HG02623 (cell line): ENCODE measurements at regions not wholly inside any gene's neighbourhood (a gene's known extent, or its start where the extent isn't known, plus 50 kb on each side); places are given as distances from the start of the nearest gene placed in this dataset.
"Not testable (repeated sequence)": the region's sequence is repeated elsewhere in the genome, so short reads cannot be mapped to it uniquely, and the experiment has no call there.

ENCODE experiments used
- ATAC-seq: cut with Tn5 transposase; IDR thresholded peaks from one replicate; pipeline ENCODE4 v1.9.1; 2021; ENCODE audit warnings: moderate library complexity; ENCODE audit not compliant: unreplicated experiment

DNA sequence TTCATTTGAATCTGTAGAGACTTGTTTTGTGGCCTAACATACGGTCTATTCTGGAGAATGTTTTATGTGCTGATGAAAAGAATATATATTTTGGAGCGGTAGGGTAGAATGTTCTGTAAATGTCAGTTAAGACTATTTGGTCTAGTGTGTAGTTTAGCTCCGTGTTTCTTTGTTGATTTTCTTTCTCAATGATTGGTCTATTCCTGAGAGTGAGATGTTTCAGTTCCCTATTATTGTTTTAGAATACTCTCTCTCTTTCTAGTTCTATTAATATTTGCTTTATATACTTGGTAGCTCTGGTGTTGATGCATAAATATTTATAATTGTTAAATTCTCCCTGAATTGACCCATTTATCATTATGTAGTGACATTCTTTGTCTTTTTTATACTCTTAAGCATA, 236.5 kb downstream of the GLUD2 start:
- ATAC-seq = peak; percentile 48

DNA sequence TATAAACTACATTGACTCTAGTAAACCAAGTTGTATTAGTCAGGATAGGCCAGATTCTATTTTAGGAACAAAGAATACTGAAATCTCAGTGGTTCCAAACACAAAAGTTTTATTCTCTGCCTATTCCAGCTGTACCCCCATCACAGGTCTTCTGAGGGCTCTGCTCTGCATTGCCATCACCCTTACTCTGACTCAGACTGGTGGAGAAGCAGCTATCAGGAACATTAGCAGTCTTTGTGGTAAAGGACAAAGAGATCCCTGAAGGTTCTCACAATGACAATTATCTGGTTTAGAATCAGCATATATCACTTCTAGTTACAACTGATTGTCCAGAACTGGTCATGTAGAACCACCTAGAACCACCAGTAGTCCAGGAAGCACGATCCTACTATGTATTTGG, 251.1 kb downstream of the GLUD2 start:
- ATAC-seq = no peak

DNA sequence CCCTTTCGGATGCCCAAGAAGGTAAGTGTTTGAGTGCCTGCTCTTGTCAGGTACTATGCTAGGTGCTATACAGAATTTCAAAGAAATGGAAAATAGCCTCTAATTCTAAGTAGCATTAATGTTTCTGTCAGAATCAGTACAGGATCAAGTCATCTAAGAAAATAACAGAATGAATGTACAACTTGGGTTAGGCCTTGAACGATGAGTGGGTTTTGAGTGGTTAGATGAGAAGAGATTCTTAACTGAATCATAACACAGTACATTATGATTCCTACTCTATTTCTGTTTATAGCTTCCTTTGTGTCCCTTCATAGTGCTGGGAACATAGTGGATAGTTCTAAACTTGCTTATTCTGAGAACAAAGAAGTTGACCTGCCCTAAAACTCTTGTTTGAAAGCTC, 253.9 kb downstream of the GLUD2 start:
- ATAC-seq = no peak

GRCh38 chrX:121301822-121302221, 254.4 kb downstream of the GLUD2 start:
- ATAC-seq = no peak

- peak; percentile 74 for ATAC-seq
Measured at GRCh38 chrX:121307449-121307848, 260.0 kb downstream of the GLUD2 start.

DNA sequence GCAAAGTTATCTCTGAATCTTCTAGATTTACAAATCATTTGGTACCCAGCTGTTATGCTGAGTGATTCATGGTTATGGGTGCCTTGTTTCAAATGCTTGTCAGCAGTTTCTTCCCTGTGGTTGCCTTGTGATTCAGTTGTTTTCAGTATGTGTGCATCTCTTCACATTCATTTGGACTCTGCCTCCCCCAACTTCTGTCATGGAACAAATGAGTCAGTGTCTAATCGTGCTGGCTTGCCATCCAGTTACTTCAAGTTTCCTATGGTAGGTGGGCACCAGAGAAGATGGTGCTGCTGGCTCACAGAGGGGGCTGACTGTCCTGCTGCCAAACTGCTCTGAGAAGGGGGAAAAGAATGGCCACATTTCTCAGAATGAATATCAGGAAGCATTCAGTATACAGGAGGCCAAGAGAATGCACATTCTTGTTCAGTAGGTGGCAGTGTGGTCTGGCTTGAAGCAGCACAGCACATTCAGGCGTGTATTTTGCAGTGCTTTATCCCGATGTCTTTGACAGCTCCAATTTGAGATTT, 260.9 kb downstream of the GLUD2 start:
- ATAC-seq = peak; percentile 73

DNA sequence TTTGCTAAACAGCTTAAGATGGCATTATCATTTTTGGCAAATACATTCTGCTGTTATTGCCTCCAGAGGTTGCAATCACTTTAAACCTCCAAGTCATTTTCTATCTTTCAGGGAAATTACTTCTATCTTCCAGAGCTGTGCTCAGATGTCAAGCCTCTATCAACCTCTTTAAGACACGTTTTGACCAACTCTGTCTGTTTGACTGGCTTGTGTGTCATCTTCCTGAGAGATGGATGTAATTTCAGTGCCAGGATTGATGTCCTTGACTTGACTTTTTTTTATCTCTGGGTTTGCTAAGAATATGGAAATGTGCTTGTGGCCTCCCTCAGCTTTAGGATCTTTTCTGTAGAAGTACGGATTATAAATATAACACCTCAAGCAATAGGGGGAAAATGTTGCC, 263.4 kb downstream of the GLUD2 start:
- no peak for ATAC-seq

GRCh38 chrX:121320441-121320840, 273.0 kb downstream of the GLUD2 start:
- ATAC-seq = no peak

DNA sequence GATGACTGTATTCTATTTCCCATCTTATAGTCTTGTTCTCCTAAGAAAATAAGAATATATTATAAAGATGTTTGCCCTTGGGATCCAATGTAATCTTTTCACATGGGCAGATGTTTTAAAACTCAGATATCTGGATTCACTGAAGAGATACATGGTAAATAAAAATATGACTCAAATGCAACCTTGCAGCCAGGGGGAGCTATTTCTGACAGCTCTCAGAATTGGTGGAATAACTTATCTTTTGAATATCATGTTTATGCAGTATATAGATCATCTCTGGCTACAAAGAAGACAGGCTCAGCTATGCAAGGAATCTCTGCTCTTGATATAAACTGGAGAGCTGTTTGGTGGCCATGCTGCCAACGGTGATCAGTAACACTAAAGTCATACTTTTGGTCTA, 274.7 kb downstream of the GLUD2 start:
- ATAC-seq = no peak

DNA sequence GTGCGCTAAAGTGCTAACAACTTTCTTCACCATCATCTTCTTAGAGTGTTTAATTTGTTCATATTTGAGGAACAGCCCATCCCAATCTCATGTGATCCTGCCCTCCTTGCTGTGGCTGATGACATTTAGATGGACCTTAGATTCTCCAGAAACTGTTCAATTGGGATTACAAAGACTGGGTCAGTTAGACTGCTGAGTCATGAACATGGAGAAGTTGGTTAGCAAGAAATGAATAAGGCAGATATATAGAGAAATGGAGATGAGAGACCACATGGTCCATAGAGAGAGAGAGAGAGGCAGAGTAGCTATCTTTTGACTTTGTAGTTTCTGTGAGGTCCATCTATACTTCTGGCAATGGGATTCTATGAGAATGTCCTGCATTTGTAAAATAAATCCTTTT, 275.9 kb downstream of the GLUD2 start:
- no peak for ATAC-seq

DNA sequence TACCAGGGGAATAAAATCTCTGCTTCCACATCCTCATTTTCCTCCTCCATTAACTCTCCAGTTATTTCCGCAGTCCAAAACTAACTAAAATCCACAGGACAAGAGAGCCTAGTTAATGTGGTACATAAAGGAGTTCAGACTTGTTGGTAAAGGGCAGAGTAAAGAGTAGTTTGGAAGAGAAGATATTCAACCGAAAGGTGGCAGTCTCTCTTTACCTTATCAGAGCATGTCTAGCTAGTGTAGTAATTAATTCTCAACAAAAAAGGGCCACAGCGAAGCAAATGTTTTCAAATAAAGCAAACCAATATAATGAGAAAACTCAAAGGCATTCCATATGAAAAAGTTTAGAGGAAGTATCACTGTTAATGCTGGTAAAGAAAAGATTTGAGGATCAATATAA, 286.5 kb downstream of the GLUD2 start:
- ATAC-seq = no peak

GRCh38 chrX:121336831-121337421, 289.5 kb downstream of the GLUD2 start:
- ATAC-seq = no peak

- no peak for ATAC-seq
Measured at GRCh38 chrX:121337816-121338215, 290.4 kb downstream of the GLUD2 start.

DNA sequence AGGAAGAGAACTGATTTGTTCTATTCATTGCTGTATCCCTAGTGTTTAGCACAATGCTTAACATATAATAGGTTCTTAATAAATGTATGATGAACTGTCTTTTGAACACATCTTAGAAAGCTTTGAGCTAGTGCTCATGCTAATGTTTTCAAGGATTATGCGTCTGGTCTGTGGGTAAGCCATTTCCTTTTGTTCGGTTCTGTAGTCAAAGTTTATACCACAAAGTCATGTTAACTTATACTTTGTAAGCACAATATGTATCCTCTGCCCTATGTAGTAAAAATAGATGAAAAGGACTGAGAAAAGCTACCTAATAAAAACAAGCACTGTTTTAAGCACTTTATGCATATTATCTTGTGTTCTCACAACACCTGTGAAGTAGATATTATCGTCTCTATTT, 301.9 kb downstream of the GLUD2 start:
- no peak for ATAC-seq

- no peak for ATAC-seq
Measured at GRCh38 chrX:121356139-121356849, 308.9 kb downstream of the GLUD2 start.

DNA sequence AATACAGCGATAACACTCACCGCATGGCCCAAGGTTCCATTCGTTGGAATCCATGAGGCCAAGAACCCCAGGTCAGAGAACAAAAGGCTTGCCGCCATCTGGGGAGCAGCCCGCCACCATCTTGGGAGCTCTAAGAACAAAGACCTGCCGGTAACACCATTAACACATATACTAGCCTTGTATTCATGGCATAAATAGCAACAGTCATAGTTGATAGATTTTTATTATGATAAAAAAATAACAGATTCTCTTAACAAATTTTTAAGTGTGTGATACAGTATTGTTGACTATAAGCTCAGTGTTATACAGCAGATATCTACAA, 309.4 kb downstream of the GLUD2 start:
- no peak for ATAC-seq

DNA sequence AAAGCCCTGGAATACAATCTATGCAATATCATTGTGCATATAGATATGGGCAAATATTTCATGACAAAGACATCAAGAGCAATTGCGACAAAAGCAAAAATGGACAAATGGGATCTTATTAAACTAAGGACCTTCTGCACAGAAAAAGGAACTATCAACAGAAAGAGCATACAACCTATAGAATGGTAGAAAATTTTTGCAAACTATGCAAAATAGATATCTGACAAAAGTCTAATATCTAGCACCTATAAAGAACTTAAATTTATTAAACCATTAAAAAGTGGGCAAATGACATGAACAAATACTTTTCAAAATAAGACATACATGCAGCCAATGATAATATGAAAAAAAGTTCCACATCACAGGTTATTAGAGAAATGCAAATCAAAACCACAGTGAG, 312.9 kb downstream of the GLUD2 start:
- ATAC-seq = no peak

- no peak for ATAC-seq
Measured at GRCh38 chrX:121365572-121366161, 318.3 kb downstream of the GLUD2 start.

DNA sequence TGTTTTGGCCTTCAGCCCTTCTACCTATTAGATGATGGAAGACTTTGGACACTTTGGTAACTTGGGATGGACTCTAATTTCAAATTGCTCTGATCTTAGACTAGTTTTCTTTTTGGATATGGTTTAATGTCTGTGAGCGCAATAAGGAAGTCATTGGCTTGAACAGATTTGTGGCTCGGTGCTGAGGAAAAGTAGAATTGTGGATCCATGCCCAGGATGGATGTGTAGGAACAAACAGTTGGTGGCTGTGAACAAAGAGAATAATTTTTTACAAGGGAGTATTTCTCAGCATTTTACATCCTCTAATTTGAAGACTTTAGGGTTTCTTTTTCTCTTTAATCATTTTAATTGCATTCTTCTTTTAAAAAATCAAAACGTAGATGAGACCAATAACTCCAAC, 327.1 kb downstream of the GLUD2 start:
- ATAC-seq = no peak

DNA sequence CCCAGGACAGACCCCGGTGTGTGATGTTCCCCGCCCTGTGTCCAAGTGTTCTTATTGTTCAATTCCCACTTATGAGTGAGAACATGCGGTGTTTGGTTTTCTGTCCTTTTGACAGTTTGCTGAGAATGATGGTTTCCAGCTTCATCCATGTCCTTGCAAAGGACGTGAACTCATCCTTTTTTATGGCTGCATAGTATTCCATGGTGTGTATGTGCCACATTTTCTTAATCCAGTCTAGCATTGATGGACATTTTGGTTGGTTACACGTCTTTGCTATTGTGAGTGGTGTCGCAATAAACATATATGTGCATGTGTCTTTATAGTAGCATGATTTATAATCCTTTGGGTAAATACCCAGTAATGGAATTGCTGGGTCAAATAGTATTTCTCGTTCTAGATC, 334.5 kb downstream of the GLUD2 start:
- not testable (repeated sequence) for ATAC-seq

DNA sequence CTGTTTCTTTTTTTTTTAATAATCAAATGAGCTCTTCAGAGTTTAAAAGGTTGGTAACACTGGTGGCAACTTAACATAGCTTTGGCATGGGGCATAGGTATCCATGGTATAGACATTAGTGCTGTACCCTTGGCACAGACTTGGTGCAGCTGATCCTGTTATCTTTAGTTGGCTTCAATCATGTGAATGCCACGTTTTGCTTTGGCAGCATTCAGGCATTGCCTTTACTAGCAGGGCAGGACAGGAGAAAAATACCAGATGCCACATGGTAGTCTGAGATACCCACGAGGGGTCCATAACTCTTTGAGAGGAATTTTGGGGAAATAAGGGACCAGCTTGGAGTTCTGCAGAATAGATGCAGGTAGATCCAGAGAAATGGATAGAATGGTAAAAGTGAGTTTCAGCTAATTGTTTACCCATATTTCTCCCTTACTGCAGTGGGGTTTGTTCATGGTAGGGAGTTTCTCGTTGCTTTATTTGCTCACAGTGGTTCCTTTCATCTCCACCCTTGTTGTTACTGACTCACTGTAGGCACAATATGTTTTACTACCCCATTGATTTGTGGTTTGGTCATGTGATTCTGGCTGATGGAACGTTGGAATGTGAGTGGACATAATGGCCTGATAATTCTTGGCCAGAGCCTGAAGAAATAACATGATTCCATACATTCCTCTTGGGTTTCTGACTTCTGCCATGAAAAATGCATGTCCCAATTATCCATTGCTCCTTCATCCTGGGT, 342.7 kb downstream of the GLUD2 start:
- no peak for ATAC-seq

GRCh38 chrX:121405826-121406225, 358.4 kb downstream of the GLUD2 start:
- ATAC-seq = no peak
